Liver (tissue), 8 donors: ENCODE measurements at regions not wholly inside any gene's neighbourhood (a gene's known extent, or its start where the extent isn't known, plus 50 kb on each side); places are given as distances from the start of the nearest gene placed in this dataset.

Experiments used
- DNase-seq: peaks from one replicate; pipeline ENCODE4 v3.0.0-alpha.2; 2017; ENCODE audit warnings: low spot score
- H3K27ac ChIP-seq, 2 donors: one replicate each; pipeline ENCODE4 v1.7.0; 2013; ENCODE audit warnings: inconsistent platforms in 2 of 2, low read length in 2 of 2, control low read depth in 1 of 2, low read depth in 1 of 2, mild to moderate bottlenecking in 1 of 2
- H3K27me3 ChIP-seq, 4 donors: one replicate each; pipeline versions ENCODE4 v1.6.1 to v1.7.0; 2013; ENCODE audit warnings: low read length in 3 of 4, inconsistent platforms in 1 of 4, mild to moderate bottlenecking in 1 of 4, moderate library complexity in 1 of 4; ENCODE audit not compliant: control insufficient read depth in 4 of 4, insufficient read depth in 4 of 4
- H3K36me3 ChIP-seq, 4 donors: one replicate each; pipeline versions ENCODE4 v1.6.1 to v1.7.0; 2013; ENCODE audit warnings: low read length in 3 of 4, mild to moderate bottlenecking in 3 of 4, low read depth in 1 of 4, moderate library complexity in 1 of 4; ENCODE audit not compliant: control insufficient read depth in 4 of 4, insufficient read depth in 3 of 4
- H3K4me1 ChIP-seq, 4 donors: one replicate each; pipeline versions ENCODE4 v1.6.1 to v1.7.0; 2013; ENCODE audit warnings: low read length in 3 of 4, mild to moderate bottlenecking in 3 of 4, moderate library complexity in 1 of 4; ENCODE audit not compliant: control insufficient read depth in 4 of 4, insufficient read depth in 4 of 4
- H3K4me3 ChIP-seq, 3 donors: one replicate each; pipeline versions ENCODE4 v1.6.1 to v1.7.0; 2013; ENCODE audit warnings: low read length in 3 of 3, control low read depth in 1 of 3, low read depth in 1 of 3, mild to moderate bottlenecking in 1 of 3
- H3K9ac ChIP-seq, 2 donors: one replicate each; pipeline ENCODE4 v1.7.0; 2013; ENCODE audit warnings: low read length in 2 of 2, mild to moderate bottlenecking in 2 of 2, moderate library complexity in 2 of 2, control low read depth in 1 of 2, low read depth in 1 of 2
- H3K9me3 ChIP-seq, 4 donors: one replicate each; pipeline versions ENCODE4 v1.6.1 to v1.7.0; 2013; ENCODE audit warnings: low read length in 3 of 4; ENCODE audit not compliant: control insufficient read depth in 4 of 4
- ATF3 ChIP-seq: IDR thresholded peaks from 2 replicates; pipeline ENCODE4 v1.6.1; 2016; ENCODE audit warnings: antibody characterized with exemption
- EGR1 ChIP-seq, 2 donors: IDR thresholded peaks; 2 replicates each; pipeline ENCODE4 v1.6.1; 2016 to 2018; ENCODE audit warnings: antibody characterized with exemption in 2 of 2, low read depth in 2 of 2
- FOXA1 ChIP-seq: IDR thresholded peaks from 2 replicates; pipeline ENCODE4 v1.6.1; 2016; ENCODE audit warnings: antibody characterized with exemption
- FOXA2 ChIP-seq: IDR thresholded peaks from 2 replicates; pipeline ENCODE4 v1.6.1; 2016; ENCODE audit warnings: antibody characterized with exemption
- GABPA ChIP-seq, 2 donors: IDR thresholded peaks in 1 of 2; conservative IDR thresholded peaks in 1 of 2; 2 replicates each; pipeline ENCODE4 v1.6.1; 2016; ENCODE audit warnings: antibody characterized with exemption in 2 of 2, mild to moderate bottlenecking in 1 of 2, moderate library complexity in 1 of 2
- HNF4A ChIP-seq, 2 donors: conservative IDR thresholded peaks; 2 replicates each; pipeline ENCODE4 v1.6.1; 2016; ENCODE audit warnings: antibody characterized with exemption in 2 of 2, mild to moderate bottlenecking in 2 of 2
- HNF4G ChIP-seq: IDR thresholded peaks from 2 replicates; pipeline ENCODE4 v1.6.1; 2016; ENCODE audit warnings: antibody characterized with exemption
- JUND ChIP-seq, 2 donors: IDR thresholded peaks; 2 replicates each; pipeline ENCODE4 v1.6.1; 2016; ENCODE audit warnings: antibody characterized with exemption in 2 of 2
- MAX ChIP-seq: IDR thresholded peaks from 2 replicates; pipeline ENCODE4 v1.6.1; 2016; ENCODE audit warnings: antibody characterized with exemption
- NR2F2 ChIP-seq: IDR thresholded peaks from 2 replicates; pipeline ENCODE4 v1.6.1; 2016; ENCODE audit warnings: antibody characterized with exemption
- RAD21 ChIP-seq, 2 donors: IDR thresholded peaks; 2 replicates each; pipeline ENCODE4 v1.6.1; 2016; ENCODE audit warnings: antibody characterized with exemption in 2 of 2, mild to moderate bottlenecking in 2 of 2
- RXRA ChIP-seq, 2 donors: IDR thresholded peaks; 2 replicates each; pipeline ENCODE4 v1.6.1; 2017 to 2018; ENCODE audit warnings: antibody characterized with exemption in 2 of 2, mild to moderate bottlenecking in 1 of 2
- SP1 ChIP-seq: IDR thresholded peaks from 2 replicates; pipeline ENCODE4 v1.6.1; 2018; ENCODE audit warnings: antibody characterized with exemption, mild to moderate bottlenecking
- TAF1 ChIP-seq: conservative IDR thresholded peaks from 2 replicates; pipeline ENCODE4 v1.6.1; 2016; ENCODE audit warnings: antibody characterized with exemption, mild to moderate bottlenecking
- YY1 ChIP-seq: IDR thresholded peaks from 2 replicates; pipeline ENCODE4 v1.6.1; 2016; ENCODE audit warnings: antibody characterized with exemption, mild to moderate bottlenecking
- ZBTB33 ChIP-seq: IDR thresholded peaks from 2 replicates; pipeline ENCODE4 v1.6.1; 2016; ENCODE audit warnings: antibody characterized with exemption
- WGBS: extraction: QIAGEN DNeasy Blood & Tissue Kit; methylation state at CpG from one replicate; pipeline ENCODE4 v1.1.7; 2013; 5-methylcytosine and 5-hydroxymethylcytosine counted together
- TF ChIP-seq, protein P1 (sequence below): fragments of 150-350 bp; IDR thresholded peaks from 2 replicates; pipeline ENCODE4 v1.5.1; 2017; ENCODE audit warnings: improper control_type of control experiment, low read depth, low read length; ENCODE audit not compliant: missing input control
- TF ChIP-seq, protein P2 (sequence below): IDR thresholded peaks from 2 replicates; pipeline ENCODE4 v1.6.1; 2016; ENCODE audit warnings: antibody characterized with exemption, mild to moderate bottlenecking
- donor health status: healthy.
- donor health status: healthy.
- donor health status: healthy.
- donor health status: healthy.
- donor health status: healthy.

DNA sequence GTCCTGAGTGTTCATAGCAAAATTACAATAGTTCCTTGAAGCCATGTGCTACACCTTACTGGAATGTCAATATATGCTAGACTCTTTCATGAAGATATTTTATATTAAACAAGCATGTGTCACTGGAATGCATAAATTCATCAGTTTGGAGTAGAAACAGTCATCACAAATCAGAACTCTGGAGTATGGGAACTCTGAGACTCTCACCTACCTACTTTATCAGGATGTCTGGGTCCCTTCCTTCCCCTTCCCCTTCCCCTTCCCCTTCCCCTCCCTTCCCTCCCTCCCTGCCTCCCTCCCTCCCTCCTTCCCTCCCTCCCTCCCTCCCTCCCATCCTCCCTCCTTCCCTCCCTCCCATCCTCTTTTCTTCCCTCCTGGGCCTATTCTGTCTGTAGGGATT is 144.7 kb upstream of the PEX5L start:
- Histone ChIP-seq H3K9me3 (no peaks in the 10 kb centered on the region), H3K27me3 (no peaks in the 10 kb centered on the region), H3K36me3 (no peaks in the 10 kb centered on the region), H3K4me1 (no peaks in the 10 kb centered on the region), H3K9ac (no peak overlapping the region), H3K27ac (no peak overlapping the region), H3K4me3 (no peak overlapping the region)
- TF ChIP-seq HNF4A (conservative IDR thresholded peaks at IDR 0.05): no peak
- TF ChIP-seq ZBTB33: no peak
- no peak for TF ChIP-seq NR2F2
- no peak for TF ChIP-seq FOXA2
- TF ChIP-seq, protein P1, sequence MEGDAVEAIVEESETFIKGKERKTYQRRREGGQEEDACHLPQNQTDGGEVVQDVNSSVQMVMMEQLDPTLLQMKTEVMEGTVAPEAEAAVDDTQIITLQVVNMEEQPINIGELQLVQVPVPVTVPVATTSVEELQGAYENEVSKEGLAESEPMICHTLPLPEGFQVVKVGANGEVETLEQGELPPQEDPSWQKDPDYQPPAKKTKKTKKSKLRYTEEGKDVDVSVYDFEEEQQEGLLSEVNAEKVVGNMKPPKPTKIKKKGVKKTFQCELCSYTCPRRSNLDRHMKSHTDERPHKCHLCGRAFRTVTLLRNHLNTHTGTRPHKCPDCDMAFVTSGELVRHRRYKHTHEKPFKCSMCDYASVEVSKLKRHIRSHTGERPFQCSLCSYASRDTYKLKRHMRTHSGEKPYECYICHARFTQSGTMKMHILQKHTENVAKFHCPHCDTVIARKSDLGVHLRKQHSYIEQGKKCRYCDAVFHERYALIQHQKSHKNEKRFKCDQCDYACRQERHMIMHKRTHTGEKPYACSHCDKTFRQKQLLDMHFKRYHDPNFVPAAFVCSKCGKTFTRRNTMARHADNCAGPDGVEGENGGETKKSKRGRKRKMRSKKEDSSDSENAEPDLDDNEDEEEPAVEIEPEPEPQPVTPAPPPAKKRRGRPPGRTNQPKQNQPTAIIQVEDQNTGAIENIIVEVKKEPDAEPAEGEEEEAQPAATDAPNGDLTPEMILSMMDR: no peak
- TF ChIP-seq GABPA (IDR thresholded peaks at IDR 0.05 in 1 of 2, conservative IDR thresholded peaks at IDR 0.05 in 1 of 2): no peak
- TF ChIP-seq, protein P2, sequence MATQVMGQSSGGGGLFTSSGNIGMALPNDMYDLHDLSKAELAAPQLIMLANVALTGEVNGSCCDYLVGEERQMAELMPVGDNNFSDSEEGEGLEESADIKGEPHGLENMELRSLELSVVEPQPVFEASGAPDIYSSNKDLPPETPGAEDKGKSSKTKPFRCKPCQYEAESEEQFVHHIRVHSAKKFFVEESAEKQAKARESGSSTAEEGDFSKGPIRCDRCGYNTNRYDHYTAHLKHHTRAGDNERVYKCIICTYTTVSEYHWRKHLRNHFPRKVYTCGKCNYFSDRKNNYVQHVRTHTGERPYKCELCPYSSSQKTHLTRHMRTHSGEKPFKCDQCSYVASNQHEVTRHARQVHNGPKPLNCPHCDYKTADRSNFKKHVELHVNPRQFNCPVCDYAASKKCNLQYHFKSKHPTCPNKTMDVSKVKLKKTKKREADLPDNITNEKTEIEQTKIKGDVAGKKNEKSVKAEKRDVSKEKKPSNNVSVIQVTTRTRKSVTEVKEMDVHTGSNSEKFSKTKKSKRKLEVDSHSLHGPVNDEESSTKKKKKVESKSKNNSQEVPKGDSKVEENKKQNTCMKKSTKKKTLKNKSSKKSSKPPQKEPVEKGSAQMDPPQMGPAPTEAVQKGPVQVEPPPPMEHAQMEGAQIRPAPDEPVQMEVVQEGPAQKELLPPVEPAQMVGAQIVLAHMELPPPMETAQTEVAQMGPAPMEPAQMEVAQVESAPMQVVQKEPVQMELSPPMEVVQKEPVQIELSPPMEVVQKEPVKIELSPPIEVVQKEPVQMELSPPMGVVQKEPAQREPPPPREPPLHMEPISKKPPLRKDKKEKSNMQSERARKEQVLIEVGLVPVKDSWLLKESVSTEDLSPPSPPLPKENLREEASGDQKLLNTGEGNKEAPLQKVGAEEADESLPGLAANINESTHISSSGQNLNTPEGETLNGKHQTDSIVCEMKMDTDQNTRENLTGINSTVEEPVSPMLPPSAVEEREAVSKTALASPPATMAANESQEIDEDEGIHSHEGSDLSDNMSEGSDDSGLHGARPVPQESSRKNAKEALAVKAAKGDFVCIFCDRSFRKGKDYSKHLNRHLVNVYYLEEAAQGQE: no peak
- TF ChIP-seq FOXA1: no peak
- TF ChIP-seq HNF4G: no peak
- TF ChIP-seq TAF1: no peak
- no peak for TF ChIP-seq ATF3
- no peak for TF ChIP-seq JUND (IDR thresholded peaks at IDR 0.05)
- TF ChIP-seq RAD21 (IDR thresholded peaks at IDR 0.05): no peak
- no peak for TF ChIP-seq YY1
- TF ChIP-seq MAX: no peak
- TF ChIP-seq RXRA (IDR thresholded peaks at IDR 0.05): no peak
- no peak for TF ChIP-seq EGR1 (IDR thresholded peaks at IDR 0.05; ENCODE audit: low read depth in 2 of 2)
- no peak for DNase-seq

DNA sequence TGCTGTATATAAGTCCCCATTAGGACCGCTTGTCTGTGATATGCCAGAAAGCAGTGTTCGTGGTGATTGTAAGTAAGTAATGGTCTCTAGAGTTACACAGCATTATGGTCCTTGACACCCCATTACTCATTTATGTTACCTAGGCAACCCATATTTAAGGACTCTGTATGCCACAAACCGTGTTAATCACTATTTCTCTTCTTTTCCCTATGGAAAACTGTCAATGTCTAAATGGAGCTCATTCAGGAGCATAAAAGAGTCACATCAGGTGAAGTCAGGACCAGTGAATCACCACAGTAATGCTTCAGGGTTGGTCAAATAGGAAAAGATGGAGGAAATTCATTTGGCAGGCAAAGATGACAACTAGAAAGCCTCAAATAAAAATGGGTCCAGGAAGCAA is 146.6 kb upstream of the PEX5L start:
- H3K4me3 ChIP-seq: no peak overlapping the region
- no peaks in the 10 kb centered on the region for H3K36me3 ChIP-seq
- no peaks in the 10 kb centered on the region for H3K4me1 ChIP-seq
- H3K9ac ChIP-seq: no peak overlapping the region
- H3K9me3 ChIP-seq: no peaks in the 10 kb centered on the region
- no peak for DNase-seq
- H3K27ac ChIP-seq: no peak overlapping the region
- 60% methylated on average over 3 of the region's 3 CpGs for WGBS
- no peaks in the 10 kb centered on the region for H3K27me3 ChIP-seq
- TF ChIP-seq MAX (no peak), JUND (IDR thresholded peaks at IDR 0.05) (no peak), ZBTB33 (no peak), GABPA (IDR thresholded peaks at IDR 0.05 in 1 of 2, conservative IDR thresholded peaks at IDR 0.05 in 1 of 2) (no peak), SP1 (no peak), TAF1 (no peak), HNF4G (no peak), NR2F2 (no peak), RXRA (IDR thresholded peaks at IDR 0.05) (no peak)
- TF ChIP-seq, protein P1: no peak
